HG03342 (cell line): ENCODE measurements at regions not wholly inside any gene's neighbourhood (a gene's known extent, or its start where the extent isn't known, plus 50 kb on each side); places are given as distances from the start of the nearest gene placed in this dataset.

Experiments
- ATAC-seq: cut with Tn5 transposase; IDR thresholded peaks from one replicate; pipeline ENCODE4 v1.9.1; 2021; ENCODE audit warnings: mild to moderate bottlenecking, moderate library complexity; ENCODE audit not compliant: unreplicated experiment

DNA sequence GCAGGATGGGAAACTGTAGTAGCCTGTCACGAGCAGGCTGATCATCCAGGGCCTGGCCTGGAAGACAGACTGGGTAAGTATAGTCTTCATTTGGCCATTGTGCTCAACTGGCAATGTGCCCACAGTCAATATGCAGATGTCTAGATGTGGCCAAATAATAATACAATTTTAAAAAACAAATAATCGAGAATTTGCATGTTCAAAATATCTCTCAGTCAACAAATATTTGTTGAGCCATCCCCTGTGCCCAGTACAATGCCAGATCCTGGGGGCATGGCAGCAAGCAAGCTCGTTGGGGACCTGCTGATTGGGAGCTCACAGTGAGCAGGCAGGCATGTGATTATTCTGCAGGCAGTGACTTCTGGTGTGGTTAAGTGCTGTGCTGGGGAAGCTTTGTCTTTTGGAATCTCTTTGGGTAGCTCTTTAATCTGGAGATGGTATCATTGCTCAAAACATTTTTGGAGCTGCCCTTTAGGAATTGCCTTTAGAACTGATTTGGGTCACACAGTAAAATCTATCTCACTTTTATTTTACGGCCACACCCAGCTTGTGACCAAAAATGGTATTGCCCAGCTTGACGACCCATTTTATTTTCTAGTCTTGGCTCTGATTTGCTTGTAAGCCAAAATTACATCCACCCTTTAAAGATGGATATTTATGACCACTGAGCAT is 92.2 kb downstream of the PLCE1 start:
- no peak for ATAC-seq

DNA sequence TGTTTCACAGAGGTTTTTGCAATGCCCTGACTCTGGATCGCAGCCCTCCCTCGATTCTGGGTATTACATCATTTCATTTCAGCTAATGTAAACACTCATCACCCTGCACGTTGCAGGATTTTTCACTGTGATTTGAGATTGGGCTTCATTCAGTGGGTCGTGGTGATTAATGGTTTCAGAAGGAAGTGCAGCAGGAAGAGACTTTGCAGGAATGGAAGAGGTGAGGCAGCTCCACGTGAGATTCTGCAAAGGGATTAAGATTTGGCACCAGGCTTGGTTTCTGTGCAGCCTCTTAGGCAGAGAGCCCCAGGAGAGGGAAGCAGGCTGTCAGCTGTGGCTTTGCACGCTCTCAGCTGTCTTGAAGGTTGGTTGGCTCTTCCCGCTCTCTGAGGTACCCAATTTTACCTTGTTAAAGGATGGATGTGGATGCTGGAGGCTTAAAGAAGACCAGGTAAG is 95.2 kb downstream of the PLCE1 start:
- ATAC-seq, result no peak

DNA sequence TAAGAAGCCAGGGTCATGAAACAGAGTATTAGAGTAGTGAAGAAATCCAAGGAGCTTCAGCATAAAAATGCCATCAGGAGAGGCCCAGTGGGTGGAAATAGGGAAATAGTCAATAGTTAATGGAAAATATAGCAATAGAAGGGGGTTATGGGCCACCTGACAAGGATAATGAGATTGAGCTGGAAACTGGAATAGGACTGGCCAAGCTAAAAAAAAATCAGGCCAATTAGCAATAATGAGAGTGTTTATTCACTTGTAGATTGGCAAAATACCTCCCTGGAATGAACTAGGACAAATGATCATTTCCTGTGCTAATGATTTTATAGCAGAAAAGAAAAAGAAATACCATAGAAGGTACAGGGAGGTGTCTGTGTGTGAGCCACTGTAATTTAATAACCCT is 97.9 kb downstream of the PLCE1 start:
- no peak for ATAC-seq

DNA sequence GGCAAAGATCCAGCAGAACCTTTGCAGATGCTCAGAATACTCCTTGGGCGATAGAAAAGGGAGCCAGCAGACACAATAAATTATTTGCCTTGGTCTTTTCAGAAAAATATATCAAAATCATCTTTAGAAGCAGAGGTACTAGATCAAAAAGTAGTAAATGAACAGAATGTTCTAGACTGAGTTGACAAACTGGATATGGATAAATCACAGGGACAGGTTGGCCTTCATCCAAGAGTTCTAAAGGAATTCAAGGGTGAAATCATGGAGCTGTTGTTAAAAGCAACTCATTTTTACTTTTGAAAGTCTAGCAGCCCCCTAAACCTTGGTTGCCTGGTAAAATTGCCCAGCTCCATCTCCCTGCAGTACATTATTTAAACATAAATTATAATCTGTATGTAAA is 99.1 kb downstream of the PLCE1 start:
- no peak for ATAC-seq

DNA sequence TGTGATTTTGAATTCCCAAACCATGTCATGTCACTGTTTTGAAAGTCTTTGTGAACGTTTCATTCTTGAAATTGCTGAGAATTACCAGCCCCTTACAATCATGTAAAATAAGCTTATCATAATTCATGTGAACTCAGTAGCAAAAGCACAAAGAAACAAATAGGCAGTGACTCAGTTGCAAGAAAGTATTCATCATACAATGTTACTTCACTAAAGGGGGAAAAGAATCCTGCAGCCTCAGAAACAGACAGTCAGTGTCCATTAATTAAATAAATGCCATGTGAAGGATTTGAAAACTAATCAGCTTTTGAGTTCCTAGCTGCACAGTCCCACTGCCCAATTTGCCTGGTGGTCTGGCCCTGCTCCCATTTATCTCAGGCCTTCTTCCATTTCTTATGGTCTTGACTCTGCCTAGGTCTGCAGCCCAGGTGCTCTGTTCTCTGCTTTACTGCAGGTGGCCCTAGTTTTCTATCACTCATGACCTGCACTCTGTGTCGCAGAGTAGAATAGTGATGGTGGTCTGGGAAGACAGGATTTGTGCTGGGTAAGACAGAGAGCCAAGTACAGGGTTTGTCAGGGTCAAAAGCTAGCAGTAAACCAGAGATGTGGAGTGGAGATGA is 99.7 kb downstream of the PLCE1 start:
- no peak for ATAC-seq

DNA sequence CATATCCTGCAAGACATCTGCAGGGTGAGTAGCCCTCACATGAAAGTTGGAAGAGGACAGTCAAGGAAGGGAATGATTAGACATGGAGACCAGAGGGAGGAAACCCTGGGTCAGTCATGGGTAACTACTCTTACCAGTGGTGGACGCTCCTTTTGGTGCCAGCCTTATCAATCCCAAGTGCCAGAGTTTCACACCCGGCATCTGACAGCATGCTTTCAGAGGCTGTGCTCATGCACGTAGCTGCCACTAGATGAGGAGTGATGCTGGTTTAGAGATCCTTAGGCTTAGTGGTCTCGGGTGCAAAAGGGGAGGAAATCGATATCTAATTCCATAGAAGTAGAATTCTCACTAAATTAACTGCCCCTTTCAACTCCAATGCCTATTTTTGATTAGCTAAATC is 100.8 kb downstream of the PLCE1 start:
- ATAC-seq, result no peak

DNA sequence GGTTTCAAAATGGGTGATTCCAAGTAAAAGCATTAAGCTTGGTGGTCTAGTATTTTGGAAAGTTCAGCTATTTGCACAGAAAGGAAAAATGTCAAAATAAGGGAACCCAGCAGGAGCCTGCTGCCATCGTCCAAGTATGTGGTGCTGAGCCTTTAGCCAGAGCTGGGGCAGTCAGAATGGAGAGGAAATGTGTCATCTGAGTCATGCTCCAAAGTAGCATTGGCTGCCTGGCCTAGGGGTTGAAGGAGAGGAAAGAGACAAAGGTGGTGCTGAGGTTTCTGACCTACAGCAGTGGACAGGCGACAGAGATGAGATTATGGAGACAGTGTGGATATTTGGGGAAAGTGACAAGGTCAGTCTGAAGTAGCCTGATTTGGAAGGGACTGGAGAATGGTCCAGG is 103.9 kb downstream of the PLCE1 start:
- no peak for ATAC-seq

DNA sequence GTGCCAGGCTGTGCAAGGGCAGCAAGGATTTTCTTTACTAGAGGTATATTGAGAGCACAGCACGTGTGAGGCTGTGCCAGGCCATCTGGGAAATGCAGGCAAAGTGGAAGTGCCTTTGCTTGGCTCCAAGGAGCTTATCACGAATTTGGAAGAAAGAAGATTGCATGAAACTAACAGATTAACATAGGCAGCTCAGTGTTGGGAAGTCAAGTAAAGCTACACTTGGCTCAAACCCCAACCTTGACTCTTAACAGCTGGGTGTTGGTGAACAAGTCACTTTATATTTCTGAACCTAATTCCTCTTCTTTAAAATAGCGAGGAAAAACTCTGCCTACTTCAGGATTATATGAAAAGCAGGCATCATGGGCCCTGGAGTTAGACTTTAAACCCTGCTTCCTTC is 105.2 kb downstream of the PLCE1 start:
- ATAC-seq, result no peak

DNA sequence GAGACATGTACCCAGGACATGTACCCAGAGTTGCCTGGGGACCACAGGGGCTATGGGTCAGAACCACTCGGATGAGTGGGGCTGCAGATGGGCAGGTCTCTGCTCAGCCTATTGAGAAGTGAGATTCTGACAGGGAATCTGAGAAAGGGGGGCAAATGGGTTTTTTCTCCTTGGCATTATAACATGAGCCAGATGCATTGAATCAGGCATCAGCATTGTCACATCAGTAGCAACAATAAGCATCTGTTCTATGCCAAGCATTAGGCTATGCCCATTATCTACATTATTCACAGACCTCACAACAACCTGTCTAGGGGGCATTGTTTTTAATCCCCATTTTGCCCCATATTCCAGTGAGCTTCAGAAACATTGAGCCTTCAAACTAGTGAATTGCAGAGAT is 108.2 kb downstream of the PLCE1 start:
- ATAC-seq, result no peak

DNA sequence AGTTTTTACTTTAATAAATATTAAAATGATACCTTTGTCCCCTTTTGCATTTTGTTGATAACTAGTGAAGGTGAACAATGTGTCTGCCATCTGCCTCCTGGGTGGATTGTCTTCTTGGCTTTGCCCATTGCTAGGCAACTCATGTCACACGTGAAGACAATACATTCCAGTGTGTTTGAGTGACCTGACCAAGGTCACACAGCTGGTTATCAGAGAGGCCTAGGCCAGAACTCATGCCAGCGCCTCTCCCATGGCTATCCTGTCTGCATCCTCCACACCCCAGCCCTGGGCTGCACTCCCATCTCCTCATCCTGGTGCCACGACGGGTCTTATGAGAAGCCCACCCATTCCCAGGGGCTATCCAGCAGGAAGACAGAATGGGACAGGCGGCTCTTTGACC is 108.7 kb downstream of the PLCE1 start:
- no peak for ATAC-seq

DNA sequence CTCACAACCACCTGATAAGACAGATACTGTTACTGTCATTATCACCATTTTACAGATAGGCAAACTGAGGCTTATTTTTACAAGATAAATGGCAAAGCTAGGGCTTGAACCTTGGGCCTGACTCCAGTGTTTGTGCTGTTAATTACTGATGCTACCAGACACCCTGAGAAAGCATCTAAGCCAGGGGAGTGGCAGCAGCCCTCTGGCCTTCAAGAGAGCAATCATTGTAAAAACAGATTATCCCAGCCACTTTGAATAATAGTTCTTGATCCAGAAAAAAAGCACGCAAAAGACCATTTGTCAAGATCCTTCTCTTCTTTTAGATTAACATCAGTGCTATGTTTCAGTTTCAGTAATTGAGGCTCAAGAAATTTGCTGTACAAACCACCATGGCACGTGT is 109.5 kb downstream of the PLCE1 start:
- no peak for ATAC-seq

DNA sequence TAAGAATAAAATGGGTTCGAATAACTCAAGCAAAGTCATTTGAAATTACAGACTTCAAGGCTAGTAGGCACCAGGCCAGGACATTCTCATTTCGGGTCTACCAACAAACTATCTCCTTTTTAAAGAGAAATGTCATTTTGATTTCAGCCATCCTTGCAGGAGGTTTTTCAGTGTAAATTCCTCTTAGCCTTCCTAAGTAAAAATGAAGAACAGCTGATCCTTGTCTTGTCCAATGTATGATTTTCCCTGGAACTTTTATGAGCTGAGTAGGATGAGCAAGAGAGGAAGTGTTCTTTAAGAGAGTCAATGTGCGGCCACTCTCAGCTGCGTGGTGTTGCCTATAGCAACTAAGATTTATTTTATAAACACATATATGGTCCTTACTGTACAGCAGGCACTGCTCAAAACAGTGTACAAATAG is 110.1 kb downstream of the PLCE1 start:
- no peak for ATAC-seq

DNA sequence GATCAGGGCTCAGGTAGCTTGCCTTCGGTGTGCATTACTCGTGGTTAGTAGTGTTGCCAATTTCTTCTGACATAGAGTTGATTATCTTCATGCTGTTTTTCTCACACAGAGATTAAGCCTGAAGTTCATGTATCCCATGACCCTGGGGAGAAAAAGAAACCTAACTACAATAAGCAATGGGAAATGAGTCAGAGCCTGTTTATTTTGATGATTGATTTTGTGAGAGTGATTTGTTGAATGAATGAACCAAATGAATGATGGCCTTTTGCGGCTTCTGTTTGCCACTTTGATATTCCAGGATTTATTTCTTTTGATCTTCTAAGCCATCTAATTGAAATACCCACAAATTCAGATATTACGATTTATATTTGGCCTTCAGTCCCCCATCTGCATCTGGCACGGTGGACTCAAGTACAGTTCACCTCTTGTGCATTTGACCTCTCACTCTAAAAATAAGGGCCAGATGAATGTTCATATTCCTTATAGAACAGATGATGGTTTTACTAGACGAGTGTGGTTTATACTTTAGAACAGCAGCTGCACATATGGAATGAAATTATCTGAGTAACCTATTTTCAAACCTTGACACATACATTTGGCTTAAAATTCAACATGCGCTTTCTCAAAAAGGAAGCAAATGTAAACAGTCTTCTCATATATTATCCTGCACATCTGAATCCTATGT is 110.7 kb downstream of the PLCE1 start:
- ATAC-seq, result no peak

DNA sequence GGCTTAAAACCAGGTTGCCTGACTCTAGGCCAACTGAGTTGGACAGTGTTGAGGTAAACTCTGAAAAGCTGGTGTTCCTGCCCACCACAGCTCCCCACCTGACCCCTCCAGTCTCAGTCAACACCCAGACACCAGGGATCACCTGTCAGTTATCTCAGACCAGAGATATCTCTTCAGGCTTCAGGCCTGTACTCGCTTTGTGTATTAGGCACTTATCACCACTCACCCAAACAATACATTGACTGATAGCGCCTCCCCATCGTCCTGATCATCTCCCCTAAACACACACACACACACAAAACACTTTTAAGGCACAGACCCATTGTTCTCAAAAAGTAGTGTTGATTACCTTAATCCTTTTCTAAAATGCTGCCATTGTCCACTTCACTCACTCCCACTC is 111.5 kb downstream of the PLCE1 start:
- no peak for ATAC-seq

DNA sequence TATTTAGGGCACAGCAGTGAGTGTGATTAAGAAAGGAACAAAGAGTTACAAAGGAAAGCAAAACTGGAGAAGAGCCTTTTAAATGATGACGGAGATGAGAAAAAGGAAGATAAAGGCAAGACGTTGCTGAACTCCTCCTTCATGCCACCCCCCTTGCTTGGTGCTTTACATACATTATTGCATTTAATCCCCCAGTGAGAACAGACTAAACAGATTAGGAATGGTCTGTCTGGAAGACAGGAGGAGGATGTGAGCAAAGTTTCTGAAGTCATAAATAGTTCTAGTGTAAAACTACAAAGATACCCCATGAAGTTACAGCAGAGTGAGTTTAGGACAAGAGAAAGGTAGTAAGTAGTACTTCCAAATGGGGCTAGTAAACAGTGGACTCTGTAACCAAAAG is 113.5 kb downstream of the PLCE1 start:
- no peak for ATAC-seq

DNA sequence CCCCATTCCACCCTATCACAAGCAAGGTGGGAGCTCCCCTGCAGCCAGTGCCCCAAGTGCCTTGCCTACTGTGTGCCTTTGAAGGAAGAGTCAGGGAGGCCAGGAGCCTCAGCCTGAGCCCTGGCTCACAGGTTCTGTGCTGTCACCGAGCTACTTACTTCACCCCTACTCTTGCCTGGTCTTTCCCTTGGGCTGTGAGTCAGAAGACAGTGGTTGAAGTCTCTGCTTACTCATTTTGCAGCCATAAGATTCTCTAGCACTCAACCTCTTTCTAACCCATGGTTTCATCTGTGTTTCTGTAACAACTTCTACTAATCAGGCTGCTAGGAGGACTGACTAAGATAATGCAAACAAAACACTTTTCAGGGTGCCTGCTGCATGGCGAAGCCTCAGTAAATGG is 114.5 kb downstream of the PLCE1 start:
- no peak for ATAC-seq

DNA sequence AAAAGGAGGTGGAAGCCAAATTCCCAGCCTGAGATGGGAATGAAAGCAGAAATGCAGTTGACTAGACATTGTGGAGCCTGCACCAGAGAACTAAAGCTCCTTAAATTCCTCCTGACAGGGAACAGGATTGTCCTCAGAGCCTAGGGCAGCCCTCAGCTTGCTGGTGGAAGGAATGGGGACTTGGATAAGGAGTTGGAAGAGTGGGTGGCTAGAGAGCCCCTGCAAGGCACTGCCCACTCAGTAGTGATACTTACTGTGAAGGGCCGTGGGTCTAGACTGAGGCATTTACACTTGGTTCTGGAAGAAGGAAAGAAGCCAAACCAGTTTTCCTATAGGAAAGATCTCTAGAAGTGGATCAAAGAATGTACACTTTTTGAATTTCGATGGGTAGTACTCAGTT is 117.6 kb downstream of the PLCE1 start:
- no peak for ATAC-seq

DNA sequence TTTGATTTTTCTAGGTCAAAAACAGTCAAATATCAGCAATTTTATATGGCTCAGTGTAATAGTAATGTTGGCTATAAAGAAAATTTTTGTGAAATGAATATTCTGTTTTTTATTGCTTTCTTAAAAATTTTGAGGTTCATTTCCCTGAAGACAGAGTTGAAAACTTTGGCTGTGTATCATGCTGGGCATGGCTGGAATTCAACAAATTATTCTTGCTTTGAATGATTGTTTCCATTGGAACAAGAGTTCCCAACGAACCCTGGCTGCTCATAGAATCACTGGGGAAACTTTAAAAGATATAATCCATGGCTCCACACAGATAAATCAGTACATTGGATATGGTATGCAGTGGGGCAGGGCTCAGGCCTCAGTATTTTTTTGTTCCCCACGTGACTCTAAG is 118.6 kb downstream of the PLCE1 start:
- ATAC-seq, result no peak

DNA sequence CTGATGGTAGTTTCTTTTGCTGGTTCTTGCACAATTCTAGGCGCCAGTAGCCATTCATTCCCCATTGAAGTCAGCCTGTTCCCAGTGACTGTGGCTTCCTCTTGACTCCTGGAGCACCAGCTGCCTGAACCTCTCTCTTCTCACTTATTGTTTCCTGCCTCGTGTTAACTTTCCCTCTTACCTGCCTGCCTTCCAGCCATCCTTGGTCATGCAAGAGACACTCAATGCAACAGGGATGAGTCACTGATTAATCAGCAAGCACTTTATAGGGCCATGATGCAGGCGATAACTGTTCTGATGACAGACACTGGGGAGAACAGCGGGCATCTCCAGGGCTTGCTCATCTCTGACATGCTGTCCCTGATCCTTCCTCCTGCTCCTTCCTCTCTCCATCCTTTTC is 122.0 kb downstream of the PLCE1 start:
- ATAC-seq, result no peak

DNA sequence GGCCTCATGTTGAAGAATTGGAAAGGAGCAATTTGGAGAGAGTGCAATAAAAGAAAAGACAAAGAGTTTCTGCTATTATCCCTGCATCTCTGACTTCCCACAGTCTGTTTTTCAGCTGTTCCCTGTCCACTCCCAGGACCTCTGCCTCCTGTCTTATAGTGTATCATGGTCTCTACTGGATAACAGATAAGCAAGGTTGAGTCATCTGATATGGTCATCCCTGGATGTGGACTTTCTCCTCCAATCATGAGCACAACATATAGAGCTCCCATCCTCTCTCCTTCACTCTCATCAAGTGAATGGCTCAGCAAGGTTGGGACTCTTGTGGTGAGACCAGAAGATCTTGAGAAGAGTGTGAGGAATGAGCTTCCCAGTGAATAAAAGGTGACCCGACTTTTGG is 123.1 kb downstream of the PLCE1 start:
- no peak for ATAC-seq

DNA sequence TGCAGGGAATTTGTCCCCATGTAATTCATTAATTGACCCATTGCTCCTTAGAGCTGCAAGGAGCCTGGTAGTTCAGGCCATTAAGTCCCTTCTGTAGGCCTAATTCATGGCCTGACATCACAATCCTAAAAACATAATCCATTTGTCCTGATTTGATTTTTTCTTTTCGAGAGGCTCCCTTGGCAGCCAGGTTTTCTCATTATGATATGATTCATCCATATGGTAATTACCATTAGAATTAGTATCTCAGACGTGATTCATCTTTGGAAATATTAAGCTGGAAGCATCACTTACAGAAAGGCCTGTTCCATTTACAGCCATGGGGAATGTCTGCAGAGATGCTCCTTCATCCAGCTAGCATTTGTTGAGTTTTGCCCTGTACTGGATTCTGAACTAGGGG is 128.5 kb downstream of the PLCE1 start:
- no peak for ATAC-seq

DNA sequence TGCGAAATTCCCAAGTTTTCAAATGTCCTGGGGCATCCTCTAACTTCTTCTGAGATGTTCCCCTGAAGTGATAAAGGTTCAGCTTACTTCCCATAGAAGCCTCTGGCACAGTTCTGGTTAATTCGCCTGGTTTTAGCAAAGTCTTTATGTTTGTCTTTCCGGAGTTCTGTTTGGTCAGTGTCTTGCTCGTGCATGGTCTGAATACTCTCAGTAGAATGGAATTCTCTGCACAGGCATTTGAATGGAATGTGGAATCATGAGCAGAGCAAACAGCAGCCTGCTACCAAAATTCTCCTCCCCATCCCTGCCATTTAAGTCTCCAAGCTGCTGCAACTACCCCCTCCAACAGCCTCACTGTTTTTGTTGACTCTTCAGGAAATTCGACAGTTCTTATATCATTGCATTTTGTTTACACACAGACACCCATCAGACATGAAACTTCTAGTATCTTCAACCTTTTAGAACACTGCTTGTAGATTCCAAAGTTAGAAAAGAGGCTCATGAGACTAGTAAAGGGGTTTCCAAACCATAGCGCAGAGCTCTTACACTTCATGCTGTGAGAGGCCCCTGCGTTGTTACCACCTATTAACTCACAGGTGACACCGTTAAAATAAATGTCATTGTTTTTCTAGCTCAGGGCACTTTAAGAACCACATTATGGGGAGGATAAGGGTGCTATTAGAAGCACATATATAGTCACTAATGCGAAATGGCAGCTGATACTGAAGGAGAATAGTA is 129.7 kb downstream of the PLCE1 start:
- ATAC-seq, result no peak
